LoVo (cell line): ENCODE measurements at regions not wholly inside any gene's neighbourhood (a gene's known extent, or its start where the extent isn't known, plus 50 kb on each side); places are given as distances from the start of the nearest gene placed in this dataset.

Experiments
- DNase-seq: peaks from one replicate; pipeline ENCODE4 v3.0.0-alpha.2; 2016; ENCODE audit warnings: low spot score

DNA sequence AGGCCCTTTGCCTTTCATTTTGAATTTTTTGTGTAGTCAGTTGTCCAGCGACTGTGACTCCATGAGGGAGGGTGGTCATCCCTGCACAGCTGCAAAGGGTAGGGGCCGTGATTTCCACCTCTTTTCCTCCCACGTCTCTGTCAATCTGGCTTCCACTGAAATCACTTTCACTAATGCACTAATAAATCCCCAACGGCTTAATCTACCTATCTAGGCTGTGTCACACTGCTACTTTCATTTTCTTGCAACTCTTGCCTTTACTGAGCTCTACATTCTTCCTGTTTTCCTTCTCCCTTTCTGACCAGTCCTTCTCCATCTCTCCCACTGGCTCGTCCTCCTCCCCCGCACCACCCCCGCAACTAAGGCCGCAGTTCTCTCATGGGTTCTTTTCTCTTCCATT lies 212.3 kb upstream of the FOXN3 start:
- no peak for DNase-seq

DNA sequence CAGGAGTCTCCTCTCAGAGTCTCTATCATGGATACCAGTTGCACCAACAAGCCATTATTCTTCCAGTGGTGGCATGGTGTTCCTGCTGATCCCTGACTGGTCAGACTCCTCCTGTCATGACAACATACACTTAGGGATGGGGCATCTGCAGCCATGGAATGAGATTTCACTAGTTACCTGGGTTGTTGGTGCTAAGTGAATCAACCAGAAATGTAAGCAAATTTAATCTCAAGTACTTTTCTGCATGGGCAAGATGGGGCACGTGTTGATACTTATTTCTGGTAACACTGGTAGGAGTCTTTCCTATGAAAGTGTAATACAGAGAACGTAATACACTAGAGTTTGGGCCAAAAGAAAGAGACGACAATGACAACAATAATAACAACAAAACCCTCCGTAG lies 211.5 kb upstream of the FOXN3 start:
- DNase-seq = no peak

DNA sequence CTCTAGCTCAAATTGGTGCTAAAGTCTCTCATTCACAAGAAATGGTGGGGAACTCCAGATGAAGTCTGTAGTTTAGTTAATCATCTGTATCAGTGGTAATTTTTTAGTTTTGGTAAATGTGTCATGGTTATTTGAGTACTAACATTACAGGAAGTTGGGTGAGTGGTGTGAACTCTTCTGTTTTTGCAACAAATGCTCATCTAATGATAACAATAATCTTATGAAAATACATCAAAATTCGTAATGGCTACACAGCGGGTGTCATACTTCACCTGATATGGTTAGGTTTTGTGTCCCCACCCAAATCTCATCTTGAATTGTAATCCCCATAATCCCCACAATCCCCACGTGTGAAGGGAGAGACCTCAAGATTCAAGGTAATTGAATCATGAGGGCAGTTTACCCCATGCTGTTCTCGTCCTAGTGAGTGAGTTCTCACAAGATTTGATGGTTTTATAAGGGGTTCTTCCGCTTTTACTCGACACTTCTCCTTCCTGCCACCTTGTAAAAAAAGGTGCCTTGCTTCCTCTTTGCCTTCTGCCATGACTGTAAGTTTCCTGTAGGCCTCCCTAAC lies 209.3 kb upstream of the FOXN3 start:
- no peak for DNase-seq

DNA sequence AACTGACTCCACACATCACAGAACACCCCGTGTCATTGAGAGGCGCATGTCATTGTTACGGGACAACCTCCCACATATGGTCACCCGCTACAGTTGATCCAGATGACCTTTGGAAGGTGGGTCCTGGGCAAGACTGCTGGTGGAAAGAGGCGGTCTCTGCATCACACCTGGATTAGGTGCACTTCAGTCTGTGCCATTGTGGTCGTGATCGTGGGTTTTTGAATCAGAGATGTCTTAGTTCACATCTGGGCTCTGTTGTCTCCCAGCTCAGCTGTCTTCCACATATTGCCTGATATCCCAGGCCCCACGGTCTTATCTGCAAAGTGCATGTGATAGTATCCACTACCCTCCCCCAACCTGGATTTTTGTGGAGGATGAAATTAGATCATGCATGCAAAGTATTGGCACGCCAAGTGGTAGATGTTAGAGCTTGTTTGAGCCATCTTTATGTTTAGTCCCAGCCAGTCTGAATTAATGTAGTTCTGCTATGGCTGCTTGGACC lies 208.7 kb upstream of the FOXN3 start:
- no peak for DNase-seq

DNA sequence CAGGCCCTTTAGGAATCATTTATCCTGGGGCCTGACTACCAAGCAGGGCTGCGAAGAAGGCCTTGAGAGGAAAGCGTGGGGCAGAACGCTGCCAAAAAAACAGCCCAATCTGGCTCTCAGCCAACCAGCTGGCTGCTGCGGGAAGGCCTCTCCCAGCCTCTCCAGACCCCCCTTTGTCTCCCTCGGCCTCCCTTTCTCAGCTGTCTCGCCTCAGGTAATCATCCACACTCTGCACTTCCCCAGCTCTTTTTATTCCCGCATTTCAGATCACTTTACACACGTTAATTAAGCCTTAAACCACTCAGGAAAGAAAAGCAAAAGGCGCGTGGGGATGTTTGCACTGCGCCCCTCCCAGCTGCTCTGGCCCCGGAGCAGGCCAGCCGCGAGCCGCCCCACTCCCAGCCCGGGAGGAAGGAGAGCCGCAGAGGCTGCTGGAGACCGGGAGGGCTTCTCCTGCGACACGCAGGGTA lies 208.2 kb upstream of the FOXN3 start:
- DNase-seq = no peak

DNA sequence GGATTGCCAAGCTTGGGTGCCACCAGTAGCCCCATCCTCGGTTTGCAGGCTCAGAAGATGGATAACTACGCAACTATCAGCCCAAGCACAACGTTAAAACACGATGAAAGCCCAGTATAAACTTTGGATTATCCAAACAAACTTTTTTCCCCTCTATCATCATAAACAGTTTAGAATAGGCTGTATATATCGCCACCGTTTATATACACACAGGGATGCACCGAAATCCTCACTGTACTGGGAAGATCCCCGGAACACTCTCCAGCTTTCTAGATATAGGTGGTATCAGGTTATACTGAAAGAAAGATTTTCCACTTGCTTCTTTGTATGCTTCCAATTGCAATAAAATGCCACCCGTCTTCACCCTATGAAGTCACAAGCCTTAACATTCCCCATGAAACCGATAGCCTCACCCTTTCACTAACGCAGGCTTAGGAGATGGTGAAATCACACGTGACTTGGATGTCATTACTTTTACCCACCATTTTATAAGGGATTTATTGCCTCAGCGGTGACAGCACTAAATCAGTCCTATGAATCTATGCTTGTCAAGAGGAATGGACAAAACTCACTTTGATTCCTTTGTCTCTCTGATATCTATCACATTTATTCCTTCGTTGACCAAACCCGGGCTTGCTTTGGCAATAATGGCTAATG lies 207.6 kb upstream of the FOXN3 start:
- no peak for DNase-seq

DNA sequence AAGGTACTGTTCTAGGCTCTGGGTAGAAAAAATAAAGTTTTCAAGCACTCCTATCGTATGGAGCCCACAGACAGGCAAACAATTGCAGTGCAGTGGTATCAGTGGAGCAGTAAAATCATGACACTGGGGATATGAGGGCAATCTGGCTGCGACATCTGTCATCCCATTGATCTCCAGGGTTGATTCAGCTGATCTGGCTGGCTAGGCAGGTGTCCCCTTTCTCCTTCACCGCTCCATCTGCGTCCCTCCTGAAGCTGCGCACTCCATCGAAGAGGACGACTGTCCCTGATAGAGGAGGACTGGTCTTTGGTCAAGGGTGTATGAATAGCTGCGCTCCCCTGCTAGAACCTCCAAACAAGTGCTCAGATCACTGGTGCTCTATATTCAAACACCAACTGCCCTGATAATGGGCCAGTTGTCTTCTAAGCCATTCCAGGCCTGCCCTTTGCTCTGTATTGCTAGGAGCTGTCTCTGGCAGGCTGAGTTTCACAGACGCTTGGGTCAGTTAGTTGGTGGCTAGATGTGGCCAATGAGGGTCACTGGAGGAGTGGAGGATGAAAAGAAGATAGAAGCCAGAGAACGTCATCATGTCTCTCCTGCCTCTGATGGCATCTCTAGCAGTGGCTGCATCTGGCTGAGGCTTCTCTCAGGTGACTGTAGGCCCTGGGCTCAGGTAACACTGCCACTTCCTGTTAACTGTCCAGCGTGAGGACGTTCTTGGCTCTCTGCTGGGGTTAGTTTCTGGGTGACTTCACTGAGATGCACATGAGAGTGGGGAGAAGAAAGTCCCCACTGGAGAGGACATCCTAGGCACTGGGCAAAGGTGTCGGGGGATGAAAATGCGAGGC lies 205.0 kb upstream of the FOXN3 start:
- DNase-seq = no peak

DNA sequence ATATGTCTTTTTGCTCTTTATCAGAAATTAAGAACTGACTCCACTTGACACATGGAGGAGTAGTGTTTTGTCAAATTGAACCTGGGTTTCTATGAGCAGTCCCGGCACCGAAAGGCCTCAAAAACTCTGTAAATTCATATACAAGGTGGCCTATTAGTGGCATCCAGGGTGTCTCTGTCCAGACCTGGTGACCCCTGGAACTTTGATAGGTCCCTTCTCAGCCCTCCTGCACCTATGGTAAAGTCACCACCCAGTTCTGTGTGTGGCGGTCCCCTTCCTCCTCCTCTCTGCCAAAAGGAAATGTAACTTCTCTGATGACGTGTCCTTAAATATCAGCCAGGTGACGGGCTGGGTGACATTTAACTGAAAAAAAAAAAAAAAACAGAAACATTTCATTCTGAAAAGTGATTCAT lies 204.0 kb upstream of the FOXN3 start:
- no peak for DNase-seq

DNA sequence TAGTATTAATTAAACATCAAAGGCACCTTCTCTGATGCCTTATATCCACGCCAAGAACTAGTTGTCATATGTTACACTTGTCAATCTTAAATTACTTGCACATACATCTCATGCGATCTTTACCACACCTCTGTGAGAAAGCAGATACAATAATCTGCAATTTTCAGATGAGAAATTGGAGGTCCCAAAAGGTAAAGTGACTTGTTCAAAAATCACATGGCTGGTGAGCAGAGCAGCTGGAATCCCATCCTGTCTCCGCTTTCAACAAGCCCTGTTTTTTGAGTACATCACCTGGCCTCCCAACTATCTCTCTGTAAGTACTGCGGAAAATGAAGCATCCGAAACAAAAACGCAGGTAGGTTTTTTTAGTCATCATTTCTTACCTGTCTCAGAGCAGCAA lies 203.4 kb upstream of the FOXN3 start:
- no peak for DNase-seq

DNA sequence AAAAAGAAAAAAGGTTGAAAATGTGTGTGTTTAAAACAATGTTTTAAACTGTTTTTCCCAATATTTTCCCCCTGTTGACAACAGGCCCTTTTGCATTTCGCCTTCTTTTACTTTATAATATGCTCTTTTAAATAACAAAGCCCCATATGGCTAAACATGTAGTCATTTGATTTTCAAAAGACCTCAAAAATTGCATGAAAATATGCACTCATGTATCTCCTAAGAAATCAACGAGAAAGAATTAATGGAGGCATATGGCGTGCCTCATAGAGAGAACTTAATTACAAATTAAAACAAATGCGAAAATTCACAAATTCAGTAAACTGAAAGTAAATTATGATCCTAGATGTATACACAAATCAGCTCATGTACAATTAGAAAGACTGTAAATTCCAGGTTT lies 202.6 kb upstream of the FOXN3 start:
- DNase-seq = no peak

DNA sequence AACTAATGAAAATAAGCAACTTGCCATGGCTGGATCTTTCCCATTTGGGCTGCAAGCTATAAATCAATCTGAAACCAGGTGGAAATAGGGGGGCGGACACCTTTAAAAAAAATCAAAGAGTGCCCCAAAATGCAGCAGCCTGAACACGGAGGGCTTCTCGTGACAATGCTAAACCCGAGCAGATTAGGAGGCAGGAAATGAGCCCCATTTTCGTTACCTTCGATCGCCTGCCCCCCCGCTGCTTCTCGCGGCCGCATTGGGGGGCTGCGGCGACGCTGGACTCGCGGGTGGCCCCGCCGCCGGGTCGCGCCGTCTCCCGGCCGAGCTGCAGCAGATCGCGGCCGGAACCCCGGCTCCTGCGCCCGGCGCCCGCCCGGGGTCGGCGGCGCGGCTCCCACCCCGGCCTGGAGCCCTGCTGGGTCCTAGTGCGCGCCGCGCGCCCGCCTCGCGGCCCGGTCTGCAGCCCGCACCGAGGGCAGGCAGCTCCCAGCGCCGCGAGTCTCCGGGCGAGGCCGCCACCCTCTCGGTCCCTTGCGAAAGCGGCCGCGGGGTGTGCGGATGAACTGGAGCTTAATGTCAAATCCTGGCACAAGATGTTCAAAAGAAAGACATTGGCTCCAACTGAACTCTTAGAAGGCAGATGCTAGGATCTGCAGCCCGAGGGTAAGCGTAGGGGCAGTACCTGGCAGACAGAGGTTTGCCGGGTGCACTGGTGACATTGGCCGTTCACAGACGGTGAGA lies 201.9 kb upstream of the FOXN3 start:
- DNase-seq = peak; percentile 70

DNA sequence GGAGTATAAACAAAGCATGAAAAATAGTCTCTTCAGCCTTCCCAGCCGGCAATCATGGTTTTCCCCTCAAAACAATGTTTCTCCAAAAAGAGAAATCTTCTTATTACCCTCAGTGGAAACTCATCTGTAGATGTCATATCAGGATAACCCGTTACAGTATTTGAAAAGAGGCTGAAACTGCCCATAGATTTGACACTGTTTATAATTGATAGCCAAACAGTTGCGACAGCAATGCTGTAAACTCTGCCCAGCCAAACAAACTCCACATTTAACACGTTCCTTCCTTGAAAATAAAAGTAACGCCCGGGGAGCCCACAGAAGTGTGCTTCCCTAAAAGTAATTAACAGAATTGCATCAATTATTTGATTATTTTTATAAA lies 201.3 kb upstream of the FOXN3 start:
- no peak for DNase-seq

DNA sequence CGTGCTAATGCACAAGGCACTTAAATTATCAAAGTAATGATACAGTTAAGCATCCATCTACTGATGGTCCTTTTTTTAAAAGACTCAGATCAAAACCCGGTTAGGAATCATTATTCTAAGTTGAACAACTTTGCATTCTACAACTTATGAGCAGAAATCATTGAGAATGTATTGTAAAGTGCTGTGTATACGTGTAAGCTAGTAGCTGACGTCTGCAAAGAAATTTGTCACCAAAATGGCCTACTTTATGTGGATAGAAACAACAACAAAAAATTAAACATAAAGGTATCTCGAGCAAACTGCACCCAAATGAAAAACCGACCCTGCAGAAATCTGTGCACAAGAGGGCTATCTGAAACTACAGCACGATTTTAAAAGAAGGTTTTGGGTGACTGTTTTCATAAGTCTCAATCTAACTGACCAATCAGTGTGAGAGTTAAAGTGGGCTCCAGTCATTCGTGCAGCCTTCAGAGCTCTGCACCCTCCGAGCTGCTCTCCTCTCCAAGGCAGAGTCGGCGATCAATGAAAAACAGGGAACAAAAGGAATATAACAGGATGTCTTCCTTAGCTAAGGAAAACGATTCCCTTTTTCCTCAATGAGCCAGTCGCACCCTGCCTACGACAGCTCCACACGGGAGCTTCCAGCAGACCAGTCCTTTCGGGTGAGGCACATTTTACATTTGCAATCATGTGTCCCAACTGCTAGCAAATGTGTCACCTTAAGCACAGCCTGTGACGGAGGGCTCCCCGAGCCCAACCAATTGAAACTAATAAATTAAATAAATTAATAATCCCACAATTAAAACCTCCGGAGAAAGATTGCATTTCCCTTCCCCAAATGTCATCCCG lies 200.7 kb upstream of the FOXN3 start:
- DNase-seq = no peak

DNA sequence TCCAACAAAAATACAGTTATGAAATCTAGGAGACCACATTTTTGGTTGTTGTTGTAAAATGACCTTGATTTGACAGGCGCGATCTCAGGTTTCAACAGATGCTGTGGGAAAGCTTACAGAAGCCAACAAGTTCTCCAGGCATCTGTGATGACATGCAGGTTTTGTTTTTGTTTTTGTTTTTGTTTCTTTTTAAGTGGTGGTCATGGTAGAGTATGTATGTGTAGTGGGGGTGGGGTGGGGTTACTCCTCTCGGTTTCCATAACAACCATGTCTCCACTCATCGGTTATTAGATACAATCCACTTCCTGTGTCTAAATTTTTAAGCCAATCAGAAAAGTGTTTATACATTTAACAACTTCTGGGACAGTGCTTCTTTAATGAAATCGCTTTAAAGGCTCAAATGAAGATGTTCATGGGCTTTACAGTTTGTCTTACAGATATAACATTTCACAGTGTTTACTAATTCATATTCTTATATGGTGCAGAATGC lies 199.9 kb upstream of the FOXN3 start:
- no peak for DNase-seq

DNA sequence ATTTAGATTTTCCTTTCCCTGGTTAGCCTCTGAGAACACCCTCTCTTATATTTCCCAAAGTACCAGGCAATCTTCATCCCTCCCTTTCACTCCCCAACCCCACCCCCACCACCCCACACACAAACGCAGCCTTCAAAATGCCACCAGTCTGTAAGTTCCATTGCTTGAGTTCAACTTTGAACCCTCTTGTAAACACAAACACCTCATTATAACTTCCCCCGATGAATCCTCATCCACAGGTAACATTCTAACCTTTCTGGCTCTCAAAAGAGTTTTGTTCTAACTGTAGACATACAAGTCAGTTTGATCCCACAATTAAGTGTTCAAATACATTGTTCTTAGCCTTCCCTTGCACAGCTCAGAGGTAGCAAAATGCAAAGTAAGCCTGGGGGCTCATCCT lies 199.4 kb upstream of the FOXN3 start:
- DNase-seq = no peak

DNA sequence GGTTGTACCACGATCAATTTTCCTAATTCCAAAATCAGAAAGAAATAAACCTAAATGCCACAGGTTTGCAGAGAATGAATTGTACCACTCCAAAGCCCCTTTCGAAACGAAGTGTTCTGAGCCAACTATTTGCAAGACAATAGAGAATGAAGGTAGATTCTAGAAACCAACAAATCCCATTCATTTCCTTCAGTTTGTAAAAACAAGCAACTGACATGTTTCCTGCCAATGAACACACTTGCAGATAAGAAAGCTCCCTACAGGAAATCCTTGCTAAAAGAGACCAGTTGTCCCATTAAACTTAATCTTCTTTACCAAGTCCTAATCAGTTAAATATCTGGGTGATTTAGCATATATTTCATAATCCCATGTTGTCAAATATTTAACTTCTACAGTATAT lies 198.4 kb upstream of the FOXN3 start:
- no peak for DNase-seq

DNA sequence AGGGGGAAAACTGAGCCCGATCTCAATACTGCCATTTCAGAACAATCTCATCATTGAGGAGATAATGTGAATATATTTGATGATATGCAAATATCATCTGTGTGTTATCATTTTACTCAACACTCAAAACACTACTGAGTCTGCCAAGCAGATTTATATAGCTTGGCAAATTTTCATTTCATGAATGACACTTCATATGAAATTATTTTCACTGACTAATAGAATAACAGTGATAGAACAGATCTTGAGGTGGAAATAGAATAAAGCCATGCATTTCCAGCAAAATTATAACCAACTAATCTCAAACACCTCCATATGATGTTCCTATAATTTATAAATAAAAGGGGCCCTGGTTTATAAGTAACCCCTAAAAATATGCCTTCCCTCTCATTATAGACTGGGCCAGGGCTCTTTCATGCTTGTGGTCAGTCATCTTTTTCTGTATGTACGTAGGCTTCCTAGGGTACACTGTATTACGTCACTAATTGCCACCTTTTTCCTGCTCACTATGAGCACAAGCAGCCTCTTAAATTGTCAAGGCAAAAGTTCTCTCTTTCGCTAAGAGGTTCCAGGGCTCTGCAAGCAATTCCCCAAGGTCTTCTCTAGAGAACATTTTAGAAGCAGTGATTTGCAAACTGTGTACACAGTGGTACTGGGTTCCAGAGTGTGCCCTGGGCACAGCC lies 197.1 kb upstream of the FOXN3 start:
- no peak for DNase-seq

DNA sequence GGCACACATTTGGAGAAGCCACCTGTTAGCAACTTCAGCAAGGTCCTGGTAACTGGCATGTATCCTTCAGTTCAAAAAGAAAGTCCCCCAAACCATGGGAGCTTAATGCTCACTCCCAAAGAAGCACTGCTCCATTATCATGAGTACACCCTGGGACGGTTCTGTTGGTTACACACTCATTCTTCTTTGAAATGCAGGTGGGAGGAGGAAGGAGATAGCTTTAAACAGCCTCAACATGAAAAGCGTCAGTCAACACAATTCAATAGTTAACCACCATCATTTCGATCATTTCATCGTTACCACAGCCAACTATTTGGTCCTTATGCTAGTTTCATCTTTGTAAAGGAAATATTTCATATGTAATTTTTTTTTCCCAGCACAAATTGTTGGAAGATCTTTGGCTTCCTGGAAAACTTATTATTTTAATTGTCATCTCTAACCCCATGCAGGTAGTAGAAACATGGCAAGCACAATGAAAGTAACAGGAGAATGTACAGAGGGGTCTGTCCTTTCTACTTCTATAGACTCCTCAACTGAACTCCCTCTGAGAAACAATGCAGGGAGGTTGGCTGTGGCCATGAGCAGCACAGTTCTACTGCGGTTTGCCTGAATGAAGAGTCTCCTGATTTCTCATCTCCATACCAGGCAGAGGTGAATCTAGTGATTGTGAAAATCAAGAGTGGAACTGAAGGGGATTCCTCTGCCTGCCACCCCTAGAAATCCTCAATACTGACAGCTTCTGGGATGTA lies 196.4 kb upstream of the FOXN3 start:
- DNase-seq = no peak

DNA sequence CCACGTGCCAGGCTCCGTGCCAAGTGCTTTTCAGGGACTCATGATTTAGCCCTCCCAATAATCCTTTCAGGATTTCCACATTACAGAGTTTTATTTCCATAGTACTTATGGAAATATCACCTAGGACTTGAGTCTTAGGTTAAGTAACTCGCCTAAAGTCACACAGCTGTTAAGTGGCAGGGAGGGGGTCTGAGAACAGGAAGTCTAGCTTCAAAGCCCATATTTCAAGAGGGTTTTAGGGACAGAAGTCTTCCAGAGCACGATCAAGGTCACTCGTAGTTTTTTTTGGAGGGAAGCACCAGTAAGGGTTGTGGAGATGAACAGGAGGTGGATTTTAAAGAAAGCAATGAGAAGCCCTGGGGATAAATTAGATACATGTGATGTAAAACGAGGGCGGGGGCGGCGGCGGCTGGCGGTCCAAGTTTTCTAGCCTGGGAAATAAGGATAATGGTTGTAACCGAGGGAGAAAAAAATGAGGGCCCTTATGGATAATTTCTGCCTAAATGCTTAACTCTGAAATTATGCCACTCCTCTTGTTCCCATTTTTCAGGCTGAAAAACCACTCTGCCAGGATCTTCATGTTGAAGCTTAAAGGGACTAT lies 192.6 kb upstream of the FOXN3 start:
- DNase-seq = no peak

DNA sequence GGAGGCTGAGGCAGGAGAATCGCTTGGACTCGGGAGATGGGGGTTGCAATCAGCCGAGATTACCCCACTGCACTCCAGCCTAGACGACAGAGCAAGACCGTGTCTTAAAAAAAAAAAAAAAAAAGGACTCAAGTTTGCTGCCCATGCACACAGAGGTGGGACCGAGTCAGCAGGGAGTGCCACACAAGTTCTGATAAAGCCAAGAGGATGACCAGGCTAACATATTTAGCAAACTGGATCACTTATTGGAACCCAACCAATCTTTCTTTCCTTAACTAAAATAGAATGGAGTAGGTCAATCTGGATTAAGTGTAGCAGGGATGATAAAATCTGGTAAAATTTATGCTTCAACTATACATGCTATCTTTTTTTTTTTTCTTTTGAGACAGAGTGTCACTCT lies 190.4 kb upstream of the FOXN3 start:
- DNase-seq = no peak
